Activated B cell treated with CpG ODN at 0.5 μM for 24 hours (primary cell): ENCODE measurements at regions not wholly inside any gene's neighbourhood (a gene's known extent, or its start where the extent isn't known, plus 50 kb on each side); places are given as distances from the start of the nearest gene placed in this dataset.

ENCODE experiments used
- ATAC-seq: fragments of 200-7000 bp; cut with Tn5 transposase; one replicate; pipeline ENCODE4 v1.10.0; 2021; ENCODE audit warnings: low read depth, mild to moderate bottlenecking, moderate library complexity
- CTCF ChIA-PET: fragments of 350-600 bp; sonication (Branson Sonifier 250); formaldehyde crosslinking; loops from one replicate; lab custom pipeline; 2021; ENCODE audit warnings: antibody characterized with exemption; lab: Charles Lee
- POLR2A ChIA-PET: fragments of 350-600 bp; sonication (Branson Sonifier 250); formaldehyde crosslinking; loops from one replicate; lab custom pipeline; 2021; ENCODE audit warnings: antibody characterized with exemption; lab: Charles Lee
- DNase-seq: peaks from one replicate; pipeline ENCODE4 v3.0.0; 2022
- H3K27ac Mint-ChIP-seq: one replicate; pipeline ENCODE4 v1.8.0; 2020; ENCODE audit warnings: mixed read lengths
- H3K27me3 Mint-ChIP-seq: one replicate; pipeline ENCODE4 v1.8.0; 2021; ENCODE audit warnings: mixed read lengths
- H3K36me3 Mint-ChIP-seq: one replicate; pipeline ENCODE4 v1.8.0; 2021; ENCODE audit warnings: low read depth, mixed read lengths
- H3K4me1 Mint-ChIP-seq: one replicate; pipeline ENCODE4 v1.8.0; 2021; ENCODE audit warnings: mixed read lengths
- H3K4me3 Mint-ChIP-seq: one replicate; pipeline ENCODE4 v1.8.0; 2020; ENCODE audit warnings: mild to moderate bottlenecking, mixed read lengths
- H3K9me3 Mint-ChIP-seq: one replicate; pipeline ENCODE4 v1.8.0; 2020; ENCODE audit warnings: mixed read lengths
- intact Hi-C: fragments of 100-400 bp; cut with micrococcal nuclease; formaldehyde crosslinking; loops from one replicate; pipeline ENCODE4 v1.15.1; 2024
- TF ChIP-seq, protein P1 (sequence below): fragments of 200-600 bp; IDR thresholded peaks from one replicate; pipeline ENCODE4 v1.8.0; 2022; ENCODE audit warnings: antibody characterized with exemption, mild to moderate bottlenecking

DNA sequence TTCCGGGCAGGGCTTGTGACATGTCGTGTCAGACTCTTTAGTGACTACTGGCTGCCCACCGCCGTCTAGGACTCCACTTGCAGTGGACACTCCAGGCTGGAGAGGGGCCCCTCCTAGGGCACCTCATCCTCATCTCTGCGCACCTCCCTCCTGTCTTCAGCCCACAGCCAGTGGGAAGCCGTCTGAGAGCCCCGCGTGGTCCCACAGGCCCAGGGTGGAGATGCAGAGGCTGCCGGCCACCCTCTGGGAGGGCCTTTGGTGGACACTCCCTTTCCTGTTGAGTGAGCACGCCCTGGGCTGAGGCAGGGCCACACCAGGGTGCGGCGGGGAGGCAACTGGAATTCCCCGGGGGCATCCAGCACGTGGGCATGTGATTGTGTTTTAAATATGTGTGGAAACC is 80.5 kb downstream of the IRX2 start:
- intact Hi-C loops: no loop called here
- TF ChIP-seq, protein P1, sequence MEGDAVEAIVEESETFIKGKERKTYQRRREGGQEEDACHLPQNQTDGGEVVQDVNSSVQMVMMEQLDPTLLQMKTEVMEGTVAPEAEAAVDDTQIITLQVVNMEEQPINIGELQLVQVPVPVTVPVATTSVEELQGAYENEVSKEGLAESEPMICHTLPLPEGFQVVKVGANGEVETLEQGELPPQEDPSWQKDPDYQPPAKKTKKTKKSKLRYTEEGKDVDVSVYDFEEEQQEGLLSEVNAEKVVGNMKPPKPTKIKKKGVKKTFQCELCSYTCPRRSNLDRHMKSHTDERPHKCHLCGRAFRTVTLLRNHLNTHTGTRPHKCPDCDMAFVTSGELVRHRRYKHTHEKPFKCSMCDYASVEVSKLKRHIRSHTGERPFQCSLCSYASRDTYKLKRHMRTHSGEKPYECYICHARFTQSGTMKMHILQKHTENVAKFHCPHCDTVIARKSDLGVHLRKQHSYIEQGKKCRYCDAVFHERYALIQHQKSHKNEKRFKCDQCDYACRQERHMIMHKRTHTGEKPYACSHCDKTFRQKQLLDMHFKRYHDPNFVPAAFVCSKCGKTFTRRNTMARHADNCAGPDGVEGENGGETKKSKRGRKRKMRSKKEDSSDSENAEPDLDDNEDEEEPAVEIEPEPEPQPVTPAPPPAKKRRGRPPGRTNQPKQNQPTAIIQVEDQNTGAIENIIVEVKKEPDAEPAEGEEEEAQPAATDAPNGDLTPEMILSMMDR: no peak

DNA sequence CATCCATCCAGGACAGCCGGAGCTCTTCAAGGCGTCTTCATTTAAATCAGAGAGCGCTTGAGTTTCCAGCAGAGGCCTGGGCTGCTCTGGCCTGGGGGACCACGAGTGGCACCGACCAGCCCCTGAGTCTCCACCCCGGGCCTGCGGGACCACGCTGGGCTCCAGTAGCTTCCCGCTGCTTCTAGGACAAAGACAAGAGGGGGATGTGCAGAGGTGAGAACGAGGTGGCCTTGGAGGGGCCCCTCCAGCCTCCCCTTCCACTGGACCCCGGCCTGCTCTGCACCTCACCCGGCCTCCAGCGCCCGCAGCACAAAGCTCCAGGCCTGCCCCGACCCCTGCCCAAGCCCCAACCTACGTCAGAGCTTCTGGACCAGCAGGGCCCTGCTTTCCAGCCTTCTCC is 81.6 kb downstream of the IRX2 start:
- no peak for DNase-seq
- no peak for ATAC-seq
- Mint-ChIP-seq H3K36me3 (no peaks in the 10 kb centered on the region), H3K27me3 (no peaks in the 10 kb centered on the region), H3K27ac (no peak overlapping the region), H3K9me3 (no peaks in the 10 kb centered on the region), H3K4me1 (no peaks in the 10 kb centered on the region), H3K4me3 (no peak overlapping the region)
- TF ChIP-seq, protein P1: no peak
- intact Hi-C loops: no loop called here
- ChIA-PET POLR2A (no interaction called here), CTCF (no interaction called here)

More for the DNA sequence above, 80.5 kb downstream of the IRX2 start:
- ChIA-PET CTCF (no interaction called here), POLR2A (no interaction called here)
- ATAC-seq (no peak), DNase-seq (no peak)
- Mint-ChIP-seq H3K4me1 (no peaks in the 10 kb centered on the region), H3K9me3 (no peaks in the 10 kb centered on the region), H3K4me3 (no peak overlapping the region), H3K27ac (no peak overlapping the region), H3K36me3 (no peaks in the 10 kb centered on the region), H3K27me3 (no peaks in the 10 kb centered on the region)

DNA sequence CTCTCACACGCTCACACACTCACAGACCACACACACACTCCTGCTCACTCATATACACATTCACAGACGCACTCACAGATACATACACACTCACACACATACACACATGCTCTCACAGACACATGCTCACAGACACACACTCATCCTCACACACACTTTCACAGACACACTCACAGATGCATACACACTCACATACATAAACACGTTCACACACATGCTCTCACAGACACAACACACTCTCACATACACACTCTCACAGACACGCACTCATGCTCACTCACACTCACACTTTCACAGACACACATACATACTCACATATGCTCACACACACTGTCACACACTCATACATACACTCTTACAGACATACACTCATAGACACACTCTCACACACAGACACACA is 82.2 kb downstream of the IRX2 start:
- H3K9me3 Mint-ChIP-seq: no peaks in the 10 kb centered on the region
- intact Hi-C loops: no loop called here
- ChIA-PET POLR2A (no interaction called here), CTCF (no interaction called here)
- H3K4me1 Mint-ChIP-seq: no peaks in the 10 kb centered on the region
- ATAC-seq (no peak), DNase-seq (no peak)
- TF ChIP-seq, protein P1: no peak
- H3K36me3 Mint-ChIP-seq: no peaks in the 10 kb centered on the region
- no peak overlapping the region for H3K4me3 Mint-ChIP-seq
- H3K27ac Mint-ChIP-seq: no peak overlapping the region
- no peaks in the 10 kb centered on the region for H3K27me3 Mint-ChIP-seq

DNA sequence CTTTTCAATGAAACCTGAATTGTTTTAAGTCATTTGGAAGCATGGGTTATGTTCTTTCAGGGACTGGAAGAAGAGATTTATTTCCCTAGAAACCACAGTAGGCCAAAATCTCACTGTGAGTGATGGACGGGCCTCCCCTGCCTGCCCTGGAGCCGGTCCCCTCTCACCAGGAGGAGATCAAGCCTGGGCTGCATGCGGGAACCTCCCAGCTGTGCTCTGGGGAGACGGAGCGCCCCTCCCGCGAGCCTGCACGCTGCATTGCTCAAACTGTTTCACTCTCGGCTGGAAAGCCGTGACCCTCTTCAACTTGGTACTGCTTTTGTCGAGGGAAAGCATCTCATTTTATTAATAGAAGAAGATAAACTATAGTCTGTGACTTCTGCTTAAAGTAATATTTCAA is 85.4 kb downstream of the IRX2 start:
- H3K27me3 Mint-ChIP-seq: no peaks in the 10 kb centered on the region

DNA sequence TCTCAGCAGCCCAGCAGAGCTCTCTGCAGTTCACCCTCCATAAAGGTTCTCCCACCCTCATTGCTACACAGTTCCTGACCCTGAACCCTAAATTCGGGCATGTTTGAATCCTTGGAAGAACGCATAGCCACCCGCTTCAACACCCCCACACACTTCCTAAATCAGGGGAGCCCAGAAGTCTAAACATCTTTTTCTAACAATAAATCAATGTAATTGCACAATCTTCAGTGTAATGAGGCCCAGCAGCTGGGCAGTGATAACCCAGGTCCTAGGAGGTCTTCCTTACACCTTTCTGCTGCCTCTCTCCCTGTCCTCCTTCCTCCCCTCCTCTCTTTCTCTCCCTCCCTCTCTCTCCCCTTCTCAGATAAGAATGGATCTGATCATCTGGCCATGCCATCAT is 88.0 kb downstream of the IRX2 start:
- ATAC-seq (no peak), DNase-seq (no peak)
- TF ChIP-seq, protein P1: no peak
- intact Hi-C loops: no loop called here
- Mint-ChIP-seq H3K4me3 (no peak overlapping the region), H3K27ac (no peak overlapping the region), H3K36me3 (no peaks in the 10 kb centered on the region), H3K27me3 (no peaks in the 10 kb centered on the region), H3K4me1 (no peaks in the 10 kb centered on the region), H3K9me3 (peaks cover 2% of the 10 kb centered on the region)
- POLR2A ChIA-PET: no interaction called here
- CTCF ChIA-PET: no interaction called here

More for the DNA sequence above, 85.4 kb downstream of the IRX2 start:
- intact Hi-C loops: no loop called here
- no peaks in the 10 kb centered on the region for H3K9me3 Mint-ChIP-seq
- H3K4me3 Mint-ChIP-seq: no peak overlapping the region
- no peaks in the 10 kb centered on the region for H3K36me3 Mint-ChIP-seq
- POLR2A ChIA-PET: no interaction called here
- no peak for ATAC-seq
- TF ChIP-seq, protein P1: no peak
- DNase-seq: no peak
- H3K4me1 Mint-ChIP-seq: no peaks in the 10 kb centered on the region
- CTCF ChIA-PET: no interaction called here
- no peak overlapping the region for H3K27ac Mint-ChIP-seq
